WTC11 (cell line): ENCODE measurements at regions not wholly inside any gene's neighbourhood (a gene's known extent, or its start where the extent isn't known, plus 50 kb on each side); places are given as distances from the start of the nearest gene placed in this dataset.

ENCODE experiments used
- ATF3 ChIP-seq: sonication (generic); formaldehyde crosslinking; conservative IDR thresholded peaks from 2 replicates; pipeline ENCODE4 v1.8.1; 2022; ENCODE audit warnings: mild to moderate bottlenecking, missing genetic modification reagents
- CTCF ChIP-seq: fragments of 200-600 bp; IDR thresholded peaks from 2 replicates; pipeline ENCODE4 v1.8.0; 2022; ENCODE audit warnings: antibody characterized with exemption
- ELF4 ChIP-seq: sonication (generic); formaldehyde crosslinking; IDR thresholded peaks from 2 replicates; pipeline ENCODE4 v1.8.1; 2022; ENCODE audit warnings: low read depth, mild to moderate bottlenecking, moderate library complexity, missing genetic modification reagents
- EMX1 ChIP-seq: fragments of 250-450 bp; sonication (Bioruptor Pico); IDR thresholded peaks from 2 replicates; pipeline ENCODE4 v1.8.0; 2021; ENCODE audit warnings: mild to moderate bottlenecking
- ETV6 ChIP-seq: sonication (generic); formaldehyde crosslinking; IDR thresholded peaks from 2 replicates; pipeline ENCODE4 v1.8.1; 2022; ENCODE audit warnings: mild to moderate bottlenecking, missing genetic modification reagents
- FOXJ3 ChIP-seq: sonication (generic); formaldehyde crosslinking; IDR thresholded peaks from 2 replicates; pipeline ENCODE4 v1.9.0; 2021; ENCODE audit warnings: missing genetic modification reagents, mild to moderate bottlenecking, borderline replicate concordance
- MLX ChIP-seq: sonication (generic); formaldehyde crosslinking; IDR thresholded peaks from 2 replicates; pipeline ENCODE4 v1.8.1; 2023; ENCODE audit warnings: mild to moderate bottlenecking, missing genetic modification reagents, moderate library complexity
- NFYB ChIP-seq: sonication (generic); formaldehyde crosslinking; conservative IDR thresholded peaks from 2 replicates; pipeline ENCODE4 v1.8.0; 2022; ENCODE audit warnings: low read depth, missing genetic modification reagents
- ZNF232 ChIP-seq: sonication (generic); formaldehyde crosslinking; IDR thresholded peaks from 2 replicates; pipeline ENCODE4 v1.8.0; 2022; ENCODE audit warnings: mild to moderate bottlenecking, missing genetic modification reagents

- no peak for TF ChIP-seq ATF3 (CRISPR knock-in tag)
- TF ChIP-seq CTCF: no peak
- TF ChIP-seq NFYB: no peak
- no peak for TF ChIP-seq ETV6 (CRISPR knock-in tag)
- no peak for TF ChIP-seq FOXJ3 (CRISPR knock-in tag)
- no peak for TF ChIP-seq ZNF232 (CRISPR knock-in tag)
- no peak for TF ChIP-seq ELF4
- no peak for TF ChIP-seq MLX
- TF ChIP-seq EMX1 (CRISPR knock-in tag): no peak
Observed at GRCh38 chr12:89845767-89846166, 137.1 kb upstream of the ATP2B1 start.
